Thyroid gland (tissue), 4 donors: ENCODE measurements at regions not wholly inside any gene's neighbourhood (a gene's known extent, or its start where the extent isn't known, plus 50 kb on each side); places are given as distances from the start of the nearest gene placed in this dataset.
"Not testable (repeated sequence)": the region's sequence is repeated elsewhere in the genome, so short reads cannot be mapped to it uniquely, and the experiment has no call there.

Experiments used
- CTCF ChIP-seq, 6 experiments: fragments of 200-600 bp in 3 of 6; fragments of 450-650 bp in 3 of 6; sonication (generic) in 3 of 6; IDR thresholded peaks; one replicate each; pipeline ENCODE4 v1.5.1; 2016 to 2019; ENCODE audit warnings: antibody characterized with exemption in 6 of 6, mild to moderate bottlenecking in 2 of 6, inconsistent platforms in 1 of 6, moderate library complexity in 1 of 6
- POLR2A ChIP-seq, 2 donors: fragments of 450-650 bp; IDR thresholded peaks; one replicate each; pipeline ENCODE4 v1.6.1; 2017; ENCODE audit warnings: antibody characterized with exemption in 2 of 2, mild to moderate bottlenecking in 2 of 2, moderate library complexity in 1 of 2

- not testable (repeated sequence) for TF ChIP-seq CTCF, POLR2A (IDR thresholded peaks at IDR 0.05)
Observed at GRCh38 chr4:72635931-72636330, 66.9 kb upstream of the ADAMTS3 start.
